Smooth muscle cell (in vitro differentiated cells): ENCODE measurements at regions not wholly inside any gene's neighbourhood (a gene's known extent, or its start where the extent isn't known, plus 50 kb on each side); places are given as distances from the start of the nearest gene placed in this dataset.

Experiments used
- DNase-seq: peaks from one replicate; lab custom pipeline; 2025; ENCODE audit not compliant: unreplicated experiment; lab: John Stamatoyannopoulos, UW
- H2AFZ ChIP-seq: fragments of 200-600 bp; sonication (generic); 2 replicates; pipeline ENCODE4 v1.6.0; 2016; ENCODE audit warnings: antibody characterized with exemption, low read depth, mild to moderate bottlenecking
- H3F3A ChIP-seq: fragments of 200-600 bp; sonication (generic); 2 replicates; pipeline ENCODE4 v1.6.0; 2017; ENCODE audit warnings: antibody characterized with exemption, low read depth
- H3K27ac ChIP-seq: fragments of 200-600 bp; sonication (generic); 2 replicates; pipeline ENCODE4 v1.5.1; 2016; ENCODE audit warnings: low read depth, mild to moderate bottlenecking
- H3K27me3 ChIP-seq: fragments of 200-600 bp; sonication (generic); 2 replicates; pipeline ENCODE4 v1.6.1; 2016; ENCODE audit warnings: low read depth, mild to moderate bottlenecking
- H3K36me3 ChIP-seq: fragments of 200-600 bp; sonication (generic); 2 replicates; pipeline ENCODE4 v1.5.1; 2016; ENCODE audit warnings: low read depth
- H3K4me1 ChIP-seq: fragments of 200-600 bp; sonication (generic); 2 replicates; pipeline ENCODE4 v1.5.1; 2016; ENCODE audit warnings: low read depth
- H3K4me2 ChIP-seq: fragments of 200-600 bp; sonication (generic); 2 replicates; pipeline ENCODE4 v1.6.0; 2016; ENCODE audit warnings: mild to moderate bottlenecking
- H3K4me3 ChIP-seq: fragments of 200-600 bp; sonication (generic); 2 replicates; pipeline ENCODE4 v1.5.1; 2016; ENCODE audit warnings: mild to moderate bottlenecking
- H3K79me2 ChIP-seq: fragments of 200-600 bp; sonication (generic); 2 replicates; pipeline ENCODE4 v1.6.0; 2016; ENCODE audit warnings: low read depth, mild to moderate bottlenecking
- H3K9ac ChIP-seq: fragments of 200-600 bp; sonication (generic); 2 replicates; pipeline ENCODE4 v1.6.0; 2016; ENCODE audit warnings: low read depth
- H3K9me3 ChIP-seq: fragments of 200-600 bp; sonication (generic); replicated peaks from 2 replicates; pipeline ENCODE4 v1.5.1; 2016; ENCODE audit warnings: low read depth
- H4K20me1 ChIP-seq: fragments of 200-600 bp; sonication (generic); 2 replicates; pipeline ENCODE4 v1.6.0; 2016; ENCODE audit warnings: low read depth
- WGBS: methylation state at CpG from one replicate; pipeline ENCODE4 v1.1.7; 2016; ENCODE audit warnings: low lambda C conversion rate; 5-methylcytosine and 5-hydroxymethylcytosine counted together
- TF ChIP-seq, protein P1 (sequence below): fragments of 200-600 bp; sonication (generic); IDR thresholded peaks from 2 replicates; pipeline ENCODE4 v1.5.1; 2017; ENCODE audit warnings: borderline replicate concordance, mild to moderate bottlenecking, antibody characterized with exemption; ENCODE audit not compliant: insufficient read depth, poor library complexity, severe bottlenecking

DNA sequence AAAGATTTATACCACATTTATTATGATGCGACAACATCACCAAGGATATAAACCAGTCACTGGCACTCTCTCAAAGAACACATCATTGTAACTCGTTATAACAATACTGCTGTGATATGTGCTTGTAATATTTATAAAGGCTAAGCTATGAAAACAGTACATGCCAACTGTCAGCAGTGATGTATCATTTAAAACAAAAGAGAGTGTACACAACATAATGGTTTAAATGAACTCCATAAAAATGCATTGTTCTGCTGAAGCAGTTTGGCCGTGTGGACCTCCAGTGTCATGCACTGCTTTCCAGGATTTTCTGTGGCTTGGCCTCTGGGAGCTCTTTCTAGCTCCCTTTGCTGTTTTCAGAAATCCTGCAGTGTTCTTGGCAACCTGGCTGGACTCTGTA, 215.6 kb downstream of the MTX2 start:
- Histone ChIP-seq H3K4me1 (no peaks in the 10 kb centered on the region), H3K4me3 (no peak overlapping the region), H3K9me3 (no peaks in the 10 kb centered on the region), H3K36me3 (no peaks in the 10 kb centered on the region), H3K27ac (no peak overlapping the region), H3K79me2 (no peaks in the 10 kb centered on the region), H3F3A (no peaks in the 10 kb centered on the region), H2AFZ (no peak overlapping the region), H3K4me2 (no peak overlapping the region), H3K9ac (no peak overlapping the region), H4K20me1 (no peaks in the 10 kb centered on the region), H3K27me3 (peaks cover 31% of the 10 kb centered on the region)
- WGBS, result 88% methylated on average over 3 of the region's 3 CpGs
- TF ChIP-seq, protein P1, sequence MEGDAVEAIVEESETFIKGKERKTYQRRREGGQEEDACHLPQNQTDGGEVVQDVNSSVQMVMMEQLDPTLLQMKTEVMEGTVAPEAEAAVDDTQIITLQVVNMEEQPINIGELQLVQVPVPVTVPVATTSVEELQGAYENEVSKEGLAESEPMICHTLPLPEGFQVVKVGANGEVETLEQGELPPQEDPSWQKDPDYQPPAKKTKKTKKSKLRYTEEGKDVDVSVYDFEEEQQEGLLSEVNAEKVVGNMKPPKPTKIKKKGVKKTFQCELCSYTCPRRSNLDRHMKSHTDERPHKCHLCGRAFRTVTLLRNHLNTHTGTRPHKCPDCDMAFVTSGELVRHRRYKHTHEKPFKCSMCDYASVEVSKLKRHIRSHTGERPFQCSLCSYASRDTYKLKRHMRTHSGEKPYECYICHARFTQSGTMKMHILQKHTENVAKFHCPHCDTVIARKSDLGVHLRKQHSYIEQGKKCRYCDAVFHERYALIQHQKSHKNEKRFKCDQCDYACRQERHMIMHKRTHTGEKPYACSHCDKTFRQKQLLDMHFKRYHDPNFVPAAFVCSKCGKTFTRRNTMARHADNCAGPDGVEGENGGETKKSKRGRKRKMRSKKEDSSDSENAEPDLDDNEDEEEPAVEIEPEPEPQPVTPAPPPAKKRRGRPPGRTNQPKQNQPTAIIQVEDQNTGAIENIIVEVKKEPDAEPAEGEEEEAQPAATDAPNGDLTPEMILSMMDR, result no peak
- DNase-seq, result no peak

DNA sequence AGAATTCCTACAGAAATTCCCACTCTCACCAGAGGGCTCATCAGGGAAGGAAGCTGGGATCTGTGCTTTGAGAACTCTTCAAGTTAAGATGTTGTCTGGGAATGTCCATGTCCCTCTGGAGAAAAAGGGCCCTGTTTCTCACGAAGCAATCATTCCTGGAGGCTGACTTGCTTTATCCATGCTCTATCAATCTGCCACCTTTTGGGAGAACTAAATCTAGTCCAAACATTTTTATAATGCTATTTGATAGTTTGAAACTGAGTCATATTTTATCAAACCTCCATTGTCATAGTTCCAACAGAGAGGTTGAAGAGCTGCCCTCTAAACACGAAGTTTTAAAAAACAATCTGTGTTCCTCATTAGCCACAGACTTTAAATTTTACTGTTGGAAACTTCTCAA, 219.2 kb downstream of the MTX2 start:
- no peak for DNase-seq
- H3K79me2 ChIP-seq, result no peaks in the 10 kb centered on the region
- peaks cover 5% of the 10 kb centered on the region for H3K4me1 ChIP-seq
- WGBS, result 87% methylated on average over 2 of the region's 2 CpGs
- no peak overlapping the region for H2AFZ ChIP-seq
- TF ChIP-seq, protein P1, result no peak
- no peak overlapping the region for H3K4me2 ChIP-seq
- no peaks in the 10 kb centered on the region for H3K9me3 ChIP-seq
- no peaks in the 10 kb centered on the region for H3F3A ChIP-seq
- H4K20me1 ChIP-seq, result no peaks in the 10 kb centered on the region
- H3K36me3 ChIP-seq, result no peaks in the 10 kb centered on the region
- H3K4me3 ChIP-seq, result no peak overlapping the region
- H3K9ac ChIP-seq, result no peak overlapping the region
- no peak overlapping the region for H3K27ac ChIP-seq
- peaks cover 5% of the 10 kb centered on the region for H3K27me3 ChIP-seq

DNA sequence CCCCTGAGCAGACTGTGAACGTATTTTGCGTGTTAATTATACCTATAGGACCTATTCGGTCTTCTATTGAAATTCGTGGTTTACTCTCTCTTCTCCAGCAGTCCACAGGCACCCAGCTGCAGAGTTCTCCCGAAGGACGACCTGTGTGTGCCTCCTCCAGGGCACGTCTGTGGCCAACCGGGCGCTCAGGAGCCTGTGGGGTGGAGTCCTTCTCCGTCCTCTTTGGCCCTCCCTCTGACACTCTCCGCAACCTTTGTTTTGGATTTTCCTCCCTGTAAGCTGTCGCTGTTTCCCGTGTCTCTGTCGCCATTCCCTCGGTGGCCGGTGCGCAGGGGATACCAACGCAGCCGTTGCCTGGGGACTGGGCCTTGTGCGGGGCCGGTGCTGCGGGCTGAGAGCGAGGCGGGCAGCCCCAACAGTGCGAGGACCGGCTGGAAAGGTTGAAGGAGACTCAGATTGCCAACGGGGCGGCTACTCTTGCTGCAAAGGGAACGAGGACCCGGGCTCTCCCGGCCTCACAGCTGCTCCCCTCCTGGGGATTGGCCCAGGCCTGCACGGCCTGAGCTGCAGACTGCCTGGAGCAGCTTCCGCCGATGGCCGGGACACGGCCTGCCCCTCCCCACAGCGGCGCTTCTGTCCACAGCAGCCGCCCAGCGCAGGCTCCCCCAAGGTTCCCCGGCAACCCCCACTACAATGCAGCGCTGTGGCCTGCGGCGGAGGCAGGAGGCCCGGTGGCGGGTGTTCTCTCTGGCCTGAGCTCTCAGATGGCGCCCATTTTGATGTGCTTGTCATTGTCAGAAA, 221.0 kb downstream of the MTX2 start:
- Histone ChIP-seq H3K9me3 (no peaks in the 10 kb centered on the region), H3K79me2 (no peaks in the 10 kb centered on the region), H3K36me3 (no peaks in the 10 kb centered on the region), H3K27me3 (no peaks in the 10 kb centered on the region), H3K9ac (peak overlapping the region; percentile 71), H2AFZ (peak overlapping the region; percentile 84), H4K20me1 (no peaks in the 10 kb centered on the region), H3F3A (no peaks in the 10 kb centered on the region), H3K4me3 (peak overlapping the region; percentile 14), H3K4me2 (peak overlapping the region; percentile 68), H3K27ac (peak overlapping the region; percentile 92), H3K4me1 (peaks cover 5% of the 10 kb centered on the region)
- TF ChIP-seq, protein P1, result no peak
- 28% methylated on average over 47 of the region's 47 CpGs for WGBS
- peak; percentile 7 for DNase-seq
